Ammon's horn (tissue), 1 donor: ENCODE measurements at regions not wholly inside any gene's neighbourhood (a gene's known extent, or its start where the extent isn't known, plus 50 kb on each side); places are given as distances from the start of the nearest gene placed in this dataset.

Experiments
- DNase-seq: peaks from one replicate; pipeline ENCODE4 v3.0.0-alpha.2; 2016; ENCODE audit warnings: low spot score

DNA sequence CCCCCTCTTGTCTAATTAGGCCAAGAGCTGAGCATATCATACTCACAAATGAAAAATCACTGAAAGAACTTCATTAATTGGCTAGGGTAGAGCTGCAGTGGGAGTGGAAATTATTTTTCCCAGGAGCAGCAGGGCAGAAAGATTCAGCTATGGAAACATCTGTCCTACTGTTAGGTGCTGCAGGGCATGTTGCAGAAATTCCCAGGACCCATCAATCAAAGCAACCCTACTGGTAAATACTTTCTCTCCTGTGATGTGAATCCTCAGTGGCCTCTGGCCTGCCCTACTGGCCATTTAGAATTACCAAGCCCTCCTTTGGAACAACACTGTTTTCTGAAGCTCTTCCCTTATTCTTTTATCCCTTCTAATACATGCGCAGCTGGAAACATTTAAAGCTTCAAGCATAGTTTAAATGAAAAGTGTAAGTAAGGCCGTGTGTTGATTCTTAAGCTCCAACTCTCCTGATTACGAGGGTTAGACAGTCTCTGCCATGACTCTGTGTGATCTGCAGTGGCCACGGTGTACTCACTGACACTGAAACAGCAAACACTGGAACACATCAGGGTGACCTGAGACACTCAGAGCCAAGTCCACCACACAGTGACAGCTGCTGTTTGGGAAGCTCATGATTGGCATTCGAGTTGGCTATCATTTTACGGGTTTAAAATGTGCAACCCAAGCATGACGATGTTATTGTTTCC lies 62.6 kb upstream of the TMCC3 start:
- DNase-seq, result no peak

DNA sequence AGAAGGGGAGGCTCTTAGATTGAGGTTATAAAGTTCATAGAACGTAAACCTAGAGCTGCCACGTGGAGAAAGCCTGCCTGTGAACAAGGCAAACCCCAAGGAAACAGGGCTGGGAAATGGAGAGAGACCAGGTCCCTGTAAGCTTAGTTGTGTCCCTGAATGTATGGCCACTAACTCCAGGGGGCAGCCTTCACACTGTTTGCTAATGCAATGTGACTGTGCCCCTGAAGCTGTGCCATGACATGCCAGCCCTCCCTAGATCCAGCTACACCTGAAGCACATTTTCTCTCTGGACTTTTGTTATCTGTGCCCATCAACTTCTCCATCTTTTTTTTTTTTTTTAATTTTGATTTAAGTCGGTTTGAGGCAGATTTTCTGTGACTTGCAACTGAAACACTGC lies 60.6 kb upstream of the TMCC3 start:
- no peak for DNase-seq

GRCh38 chr12:94707892-94708291 lies 57.5 kb upstream of the TMCC3 start:
- DNase-seq, result no peak

DNA sequence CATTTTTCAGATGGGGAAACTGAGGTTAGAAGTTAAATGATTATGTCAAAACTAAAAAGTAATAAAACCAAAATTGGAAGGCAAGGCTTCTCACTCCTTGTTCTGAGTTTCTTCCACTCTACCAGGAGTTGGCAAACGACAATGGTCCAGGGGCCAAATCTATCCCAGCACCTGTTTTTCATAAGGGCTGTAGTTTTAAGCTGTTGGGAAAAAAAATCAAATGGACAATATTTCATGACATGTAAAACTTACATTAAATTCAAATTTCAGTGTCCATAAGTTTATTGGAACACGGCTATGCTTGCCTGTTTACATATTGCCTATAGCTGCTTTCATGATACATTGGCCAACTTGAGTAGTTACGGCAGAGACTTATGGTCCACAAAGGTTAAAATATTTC lies 56.7 kb upstream of the TMCC3 start:
- no peak for DNase-seq

GRCh38 chr12:94706250-94706661 lies 55.9 kb upstream of the TMCC3 start:
- no peak for DNase-seq

DNA sequence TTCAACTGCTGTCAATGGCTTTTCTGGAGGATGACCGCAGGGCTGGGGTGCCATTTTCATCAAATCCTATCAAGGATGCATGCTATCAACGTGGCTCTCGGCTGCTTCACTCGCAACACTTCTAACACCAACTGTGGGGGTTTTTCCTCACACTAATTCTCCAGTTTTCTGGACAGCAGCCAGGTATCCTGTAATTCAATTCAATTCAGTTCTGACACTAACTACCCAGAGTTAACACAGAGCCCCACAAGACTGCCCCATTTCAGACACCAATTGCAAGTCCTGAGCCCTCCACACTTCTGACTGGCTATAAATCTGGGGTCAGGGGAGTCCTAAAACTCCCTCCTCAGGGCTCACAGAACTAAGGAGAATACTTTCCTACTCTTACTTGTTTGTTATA lies 55.3 kb upstream of the TMCC3 start:
- DNase-seq, result no peak

DNA sequence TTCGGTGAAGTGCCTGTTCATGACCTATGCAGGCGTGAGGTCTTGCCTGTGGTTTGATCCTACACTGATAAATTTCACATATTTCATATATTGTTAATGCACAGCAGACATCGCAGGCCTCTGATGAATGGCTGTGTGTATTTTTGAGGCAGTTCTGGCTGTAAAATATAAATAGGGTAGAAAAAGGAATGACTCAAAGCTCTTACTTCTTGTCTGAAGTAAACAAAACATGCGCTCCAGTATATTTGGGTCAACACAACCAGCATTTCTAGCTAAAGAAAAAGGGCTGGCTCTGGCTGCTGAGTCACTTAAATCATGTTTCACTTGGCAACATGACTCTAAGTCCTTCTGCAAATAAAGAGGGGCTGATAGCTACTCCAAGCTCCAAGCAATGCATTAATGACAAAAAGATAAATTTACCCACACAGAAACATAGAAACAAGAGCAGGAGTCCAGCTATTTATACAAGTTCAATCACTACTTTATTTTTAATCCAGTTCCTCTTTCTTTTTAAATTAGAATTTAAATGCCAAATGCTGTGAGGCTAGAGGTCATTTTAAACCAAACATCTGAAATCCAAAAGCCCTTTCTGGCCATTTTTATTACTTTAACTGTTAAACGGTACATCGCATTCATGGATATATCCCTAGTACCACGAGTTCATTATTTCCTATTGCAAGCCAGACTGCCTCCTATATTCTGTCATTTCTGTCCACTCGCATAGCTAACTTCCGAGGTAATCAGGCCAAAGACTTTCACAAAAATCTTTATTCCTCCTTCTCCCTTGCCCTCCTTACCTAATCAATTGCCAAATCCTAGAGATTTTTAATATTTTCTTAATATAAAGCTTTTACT lies 54.3 kb upstream of the TMCC3 start:
- no peak for DNase-seq

DNA sequence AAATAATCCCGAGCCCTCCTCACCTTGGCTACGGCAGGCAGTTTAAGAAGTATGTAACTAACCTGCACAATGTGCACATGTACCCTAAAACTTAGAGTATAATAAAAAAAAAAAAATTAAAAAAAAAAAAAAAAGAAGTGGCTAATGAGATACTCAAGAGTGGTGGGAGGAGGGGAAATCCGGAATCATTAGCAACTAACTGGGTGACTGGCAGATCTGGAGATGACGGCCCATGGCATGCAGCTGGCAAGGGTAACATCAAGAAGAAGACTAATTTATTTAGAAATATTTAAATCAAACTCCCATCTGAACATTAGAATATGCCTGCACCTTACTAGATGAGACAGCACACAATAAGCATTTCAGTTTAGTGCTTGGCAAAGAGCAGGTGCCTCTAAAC lies 52.3 kb upstream of the TMCC3 start:
- no peak for DNase-seq

GRCh38 chr12:94701711-94702110 lies 51.4 kb upstream of the TMCC3 start:
- no peak for DNase-seq

GRCh38 chr12:94700662-94701061 lies 50.3 kb upstream of the TMCC3 start:
- DNase-seq, result no peak
